ENCODE measurements at regions not wholly inside any gene's neighbourhood (a gene's known extent, or its start where the extent isn't known, plus 50 kb on each side); places are given as distances from the start of the nearest gene placed in this dataset.
"Not testable (repeated sequence)": the region's sequence is repeated elsewhere in the genome, so short reads cannot be mapped to it uniquely, and the experiment has no call there.

DNA sequence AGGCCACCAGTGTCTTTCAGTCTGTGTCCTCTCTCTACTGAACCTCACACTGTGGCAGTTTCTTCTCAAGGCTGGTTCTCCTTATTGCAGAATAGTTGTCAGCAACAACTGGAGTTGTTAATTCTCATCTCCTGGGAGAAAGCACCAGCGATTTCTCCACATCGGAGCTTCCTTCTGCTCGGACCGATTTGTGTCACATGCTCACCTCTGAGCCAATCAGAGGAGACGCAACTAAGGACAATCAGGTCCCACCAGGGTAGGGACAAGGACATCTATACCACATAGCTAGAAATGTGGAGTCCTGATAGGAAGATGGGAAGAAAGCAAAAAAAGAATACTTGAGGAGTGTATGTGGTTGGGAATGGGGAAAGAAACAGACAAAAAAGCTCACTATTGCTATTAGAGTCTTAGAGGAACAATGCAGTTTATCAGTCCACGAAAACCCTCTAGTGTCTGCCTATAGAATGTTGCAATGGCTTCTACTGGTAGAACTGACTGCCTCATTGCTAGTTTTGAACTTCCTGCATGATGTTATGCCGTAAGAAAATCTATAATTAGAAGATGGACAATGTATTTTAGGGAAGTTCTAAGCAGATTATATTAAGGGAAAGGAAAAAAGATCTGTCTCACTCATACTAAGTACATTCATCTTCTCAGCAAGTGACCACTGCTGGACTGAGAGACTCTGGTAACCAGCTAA is 169.7 kb downstream of the CDCA7 start:
- no peak overlapping the region for H3K4me2 ChIP-seq
- H3K4me1 ChIP-seq = 0 out of 3 replicates have a peak, but pooled peaks cover 5% of the 10 kb centered on the region
- DNase-seq (ENCODE audit: low read depth in 1 of 2, low spot score in 1 of 2) (no peak), FAIRE-seq (no peak), ATAC-seq (no peak)
- no peak overlapping the region for H3K4me3 ChIP-seq
- ChIA-PET CTCF (interaction anchor here (1.0 to 1.2 kb wide), 2 partner anchors 36 to 357 kb away, joined by 3 read pairs; no protein-coding TSS in a partner anchor), POLR2A (no interaction called here)
- H3K27ac ChIP-seq = no peak overlapping the region
- WGBS (ENCODE audit: missing lambda C conversion rate) = 84% methylated on average over 7 of the region's 7 CpGs
- TF ChIP-seq ZNF302 (CRISPR knock-in tag; IDR thresholded peaks at IDR 0.05) = no peak
- no peak for TF ChIP-seq HEYL (CRISPR knock-in tag; IDR thresholded peaks at IDR 0.05)
- no peak for TF ChIP-seq MAFK (IDR thresholded peaks at IDR 0.05; ENCODE audit: partially characterized antibody)
- TF ChIP-seq MAZ (IDR thresholded peaks at IDR 0.05; ENCODE audit: borderline replicate concordance, low read depth, low read length) = no peak
- TF ChIP-seq, protein P1, sequence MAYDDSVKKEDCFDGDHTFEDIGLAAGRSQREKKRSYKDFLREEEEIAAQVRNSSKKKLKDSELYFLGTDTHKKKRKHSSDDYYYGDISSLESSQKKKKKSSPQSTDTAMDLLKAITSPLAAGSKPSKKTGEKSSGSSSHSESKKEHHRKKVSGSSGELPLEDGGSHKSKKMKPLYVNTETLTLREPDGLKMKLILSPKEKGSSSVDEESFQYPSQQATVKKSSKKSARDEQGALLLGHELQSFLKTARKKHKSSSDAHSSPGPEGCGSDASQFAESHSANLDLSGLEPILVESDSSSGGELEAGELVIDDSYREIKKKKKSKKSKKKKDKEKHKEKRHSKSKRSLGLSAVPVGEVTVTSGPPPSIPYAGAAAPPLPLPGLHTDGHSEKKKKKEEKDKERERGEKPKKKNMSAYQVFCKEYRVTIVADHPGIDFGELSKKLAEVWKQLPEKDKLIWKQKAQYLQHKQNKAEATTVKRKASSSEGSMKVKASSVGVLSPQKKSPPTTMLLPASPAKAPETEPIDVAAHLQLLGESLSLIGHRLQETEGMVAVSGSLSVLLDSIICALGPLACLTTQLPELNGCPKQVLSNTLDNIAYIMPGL (CRISPR knock-in tag; IDR thresholded peaks at IDR 0.05; ENCODE audit: borderline replicate concordance) = no peak
- TF ChIP-seq FOSL2 (IDR thresholded peaks at IDR 0.05) = no peak
- no peak for TF ChIP-seq FOSL2 (CRISPR knock-in tag; IDR thresholded peaks at IDR 0.05)
- TF ChIP-seq ZC3H11A (IDR thresholded peaks at IDR 0.05) = no peak
- no peak for TF ChIP-seq MAX (IDR thresholded peaks at IDR 0.05)
- no peak for TF ChIP-seq SMC3 (IDR thresholded peaks at IDR 0.05)
- no peak for TF ChIP-seq CHD4 (IDR thresholded peaks at IDR 0.05; ENCODE audit: borderline replicate concordance)
- no peak for TF ChIP-seq EHMT2 (IDR thresholded peaks at IDR 0.05; ENCODE audit: low read depth)
- TF ChIP-seq BHLHE40 (IDR thresholded peaks at IDR 0.05; ENCODE audit: low read depth, low read length) = no peak
- TF ChIP-seq CBX2 (IDR thresholded peaks at IDR 0.05; ENCODE audit: borderline replicate concordance, low read depth) = no peak
- TF ChIP-seq RNF2 (IDR thresholded peaks at IDR 0.05; ENCODE audit: borderline replicate concordance, low read depth) = no peak
- TF ChIP-seq FOSB (CRISPR knock-in tag; IDR thresholded peaks at IDR 0.05) = no peak
- TF ChIP-seq FOXS1 (CRISPR knock-in tag; IDR thresholded peaks at IDR 0.05) = no peak
- peaks cover 15% of the 10 kb centered on the region for H3K9me3 ChIP-seq

- H3K4me1 ChIP-seq, FAIRE-seq, POLR2A ChIA-PET, CTCF ChIA-PET: not testable (repeated sequence)
- Histone ChIP-seq H3K4me2 (peak overlapping the region; percentile 44), H3K27ac (peak overlapping the region; percentile 38 to 75; a peak in 5 of 6 replicates), H3K9me3 (peaks cover 23% of the 10 kb centered on the region), H3K4me3 (peak overlapping the region; percentile 44)
- DNase-seq (ENCODE audit: low read depth in 1 of 2, low spot score in 1 of 2) (peak in 1 of 2 experiments; percentile 42), ATAC-seq (peak in 1 of 2 experiments; percentile 73; a peak in 3 of 6 replicates)
- WGBS (ENCODE audit: missing lambda C conversion rate) = 38% methylated on average over 18 of the region's 32 CpGs
Measured at GRCh38 chr2:173532732-173533531, 178.3 kb downstream of the CDCA7 start.

GRCh38 chr2:173537694-173538093 is 183.0 kb downstream of the CDCA7 start:
- TF ChIP-seq MAX (IDR thresholded peaks at IDR 0.05) (no peak), CBX2 (IDR thresholded peaks at IDR 0.05; ENCODE audit: borderline replicate concordance, low read depth) (no peak), PHF8 (IDR thresholded peaks at IDR 0.05; ENCODE audit: borderline replicate concordance, low read depth) (no peak), MAFK (IDR thresholded peaks at IDR 0.05; ENCODE audit: partially characterized antibody) (no peak), SMC3 (IDR thresholded peaks at IDR 0.05) (no peak), MYC (IDR thresholded peaks at IDR 0.05; ENCODE audit: borderline replicate concordance, low read length) (no peak), CBX8 (IDR thresholded peaks at IDR 0.05) (no peak), RAD21 (conservative IDR thresholded peaks at IDR 0.05 in 1 of 2, IDR thresholded peaks at IDR 0.05 in 1 of 2) (no peak), CEBPB (IDR thresholded peaks at IDR 0.05) (no peak), HDAC2 (IDR thresholded peaks at IDR 0.05) (no peak)
- ChIA-PET CTCF (no interaction called here), POLR2A (no interaction called here)
- DNase-seq (ENCODE audit: low read depth in 1 of 2, low spot score in 1 of 2) (no peak), FAIRE-seq (no peak), ATAC-seq (no peak)
- H3K27ac ChIP-seq = no peak overlapping the region
- H3K4me2 ChIP-seq = no peak overlapping the region
- H3K9me3 ChIP-seq = peaks cover 23% of the 10 kb centered on the region
- no peak overlapping the region for H3K4me3 ChIP-seq
- no peaks in the 10 kb centered on the region for H3K4me1 ChIP-seq
- 74% methylated on average over 2 of the region's 2 CpGs for WGBS (ENCODE audit: missing lambda C conversion rate)

Measured in A549 (cell line).